Mesothelial cell of epicardium (in vitro differentiated cells): ENCODE measurements at regions not wholly inside any gene's neighbourhood (a gene's known extent, or its start where the extent isn't known, plus 50 kb on each side); places are given as distances from the start of the nearest gene placed in this dataset.
A peak's percentile ranks its signal among the peaks of the same experiment; 100 is the strongest.

Experiments
- DNase-seq, 2 experiments: peaks; one replicate each; pipeline ENCODE4 v3.0.0; 2021; ENCODE audit warnings: low spot score in 2 of 2; ENCODE audit not compliant: unreplicated experiment in 2 of 2
- H3K27ac Mint-ChIP-seq: 2 replicates; pipeline ENCODE4 v1.8.0; 2021; ENCODE audit warnings: mixed read lengths
- H3K27me3 Mint-ChIP-seq: 2 replicates; pipeline ENCODE4 v1.8.0; 2021; ENCODE audit warnings: low read depth, mixed read lengths
- H3K36me3 Mint-ChIP-seq: 2 replicates; pipeline ENCODE4 v1.8.0; 2021; ENCODE audit warnings: mixed read lengths
- H3K4me1 Mint-ChIP-seq: 2 replicates; pipeline ENCODE4 v1.8.0; 2021; ENCODE audit warnings: mixed read lengths
- H3K4me3 Mint-ChIP-seq: 2 replicates; pipeline ENCODE4 v1.8.0; 2021; ENCODE audit warnings: mild to moderate bottlenecking, moderate library complexity, mixed read lengths
- H3K9me3 Mint-ChIP-seq: 2 replicates; pipeline ENCODE4 v1.8.0; 2021; ENCODE audit warnings: mixed read lengths
- TF ChIP-seq, protein P1 (sequence below): fragments of 200-600 bp; sonication (generic); IDR thresholded peaks from one replicate; pipeline ENCODE4 v1.5.0; 2021; ENCODE audit warnings: antibody characterized with exemption; ENCODE audit not compliant: unreplicated experiment

DNA sequence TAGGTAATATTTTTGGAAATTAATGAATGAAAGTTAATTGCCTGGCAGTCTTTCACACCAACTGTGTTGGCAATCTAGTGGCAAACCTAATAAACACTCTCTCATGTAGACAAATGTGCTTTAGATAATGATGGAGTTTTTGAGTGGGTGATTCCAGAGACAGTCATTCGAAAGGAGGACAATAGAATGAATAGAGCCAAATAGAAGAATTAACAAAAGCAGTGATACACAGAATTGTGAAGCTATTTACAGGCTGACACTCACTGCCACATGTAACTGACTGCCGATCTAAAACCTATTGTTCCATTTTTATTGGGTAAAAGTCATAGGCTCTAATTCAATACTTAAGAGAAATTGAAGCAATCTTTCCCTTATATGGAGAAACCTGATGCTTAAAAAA, 338.5 kb downstream of the PCDH7 start:
- H3K4me3 Mint-ChIP-seq, result no peak overlapping the region
- peaks cover 3% of the 10 kb centered on the region for H3K36me3 Mint-ChIP-seq
- peaks cover 6% of the 10 kb centered on the region for H3K4me1 Mint-ChIP-seq
- no peaks in the 10 kb centered on the region for H3K27me3 Mint-ChIP-seq
- DNase-seq, result no peak
- TF ChIP-seq, protein P1, sequence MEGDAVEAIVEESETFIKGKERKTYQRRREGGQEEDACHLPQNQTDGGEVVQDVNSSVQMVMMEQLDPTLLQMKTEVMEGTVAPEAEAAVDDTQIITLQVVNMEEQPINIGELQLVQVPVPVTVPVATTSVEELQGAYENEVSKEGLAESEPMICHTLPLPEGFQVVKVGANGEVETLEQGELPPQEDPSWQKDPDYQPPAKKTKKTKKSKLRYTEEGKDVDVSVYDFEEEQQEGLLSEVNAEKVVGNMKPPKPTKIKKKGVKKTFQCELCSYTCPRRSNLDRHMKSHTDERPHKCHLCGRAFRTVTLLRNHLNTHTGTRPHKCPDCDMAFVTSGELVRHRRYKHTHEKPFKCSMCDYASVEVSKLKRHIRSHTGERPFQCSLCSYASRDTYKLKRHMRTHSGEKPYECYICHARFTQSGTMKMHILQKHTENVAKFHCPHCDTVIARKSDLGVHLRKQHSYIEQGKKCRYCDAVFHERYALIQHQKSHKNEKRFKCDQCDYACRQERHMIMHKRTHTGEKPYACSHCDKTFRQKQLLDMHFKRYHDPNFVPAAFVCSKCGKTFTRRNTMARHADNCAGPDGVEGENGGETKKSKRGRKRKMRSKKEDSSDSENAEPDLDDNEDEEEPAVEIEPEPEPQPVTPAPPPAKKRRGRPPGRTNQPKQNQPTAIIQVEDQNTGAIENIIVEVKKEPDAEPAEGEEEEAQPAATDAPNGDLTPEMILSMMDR, result no peak
- H3K27ac Mint-ChIP-seq, result no peak overlapping the region
- H3K9me3 Mint-ChIP-seq, result no peaks in the 10 kb centered on the region

DNA sequence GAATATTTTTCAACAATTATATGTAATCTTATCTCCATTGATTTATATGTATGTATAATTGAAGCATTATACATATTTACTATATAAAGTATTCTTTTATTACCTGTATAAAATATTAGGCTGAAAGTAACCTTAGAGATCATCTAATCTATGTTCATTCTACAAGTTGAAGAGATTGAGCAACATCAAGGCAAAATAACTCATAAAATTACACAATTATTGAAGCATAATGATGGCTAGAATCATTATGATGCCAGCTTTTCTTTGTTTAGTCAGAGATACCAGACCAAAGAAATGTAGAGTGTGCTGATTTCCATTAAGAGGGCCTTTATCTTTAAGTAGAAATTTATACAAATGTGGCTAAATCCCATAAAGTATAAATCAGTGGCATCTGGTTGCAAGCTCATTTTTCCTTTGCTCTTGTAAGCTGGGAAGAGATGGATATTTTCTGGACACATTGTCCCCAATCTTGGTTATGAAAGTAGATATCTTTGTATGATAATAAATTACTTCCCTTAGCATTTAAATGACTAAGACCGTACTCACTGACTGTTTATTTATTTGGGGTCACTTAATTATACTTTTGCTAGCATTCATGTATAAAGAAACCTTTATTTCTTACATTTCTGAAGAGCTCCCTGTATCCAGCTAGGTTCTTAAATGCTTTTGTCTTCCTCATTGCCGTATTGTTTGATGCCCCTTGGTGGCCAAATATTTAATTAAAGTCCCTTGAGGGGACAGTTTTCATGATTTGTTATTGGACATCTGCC, 339.8 kb downstream of the PCDH7 start:
- H3K36me3 Mint-ChIP-seq, result peaks cover 3% of the 10 kb centered on the region
- no peaks in the 10 kb centered on the region for H3K9me3 Mint-ChIP-seq
- TF ChIP-seq, protein P1, result no peak
- DNase-seq, result no peak
- H3K4me1 Mint-ChIP-seq, result peaks cover 6% of the 10 kb centered on the region
- H3K4me3 Mint-ChIP-seq, result no peak overlapping the region
- H3K27me3 Mint-ChIP-seq, result no peaks in the 10 kb centered on the region
- no peak overlapping the region for H3K27ac Mint-ChIP-seq

DNA sequence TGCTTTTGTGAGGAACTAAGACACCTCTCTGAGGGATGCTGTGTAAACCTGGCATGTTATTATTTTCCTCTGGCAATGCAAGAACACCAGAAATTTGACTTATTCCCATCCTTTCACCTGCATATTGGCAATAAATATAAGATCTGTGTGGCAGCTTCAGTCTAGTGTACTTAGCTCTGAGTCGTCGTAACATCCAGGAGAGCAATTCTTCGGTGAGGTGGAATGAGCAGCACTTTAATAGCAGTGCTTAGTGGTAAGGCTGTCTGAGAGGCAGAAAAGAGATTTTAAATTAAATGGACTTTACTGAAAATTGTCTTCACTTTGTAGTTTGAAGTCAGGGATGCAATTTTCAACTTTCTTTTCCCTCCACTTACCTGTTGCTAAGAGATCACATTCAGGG, 344.9 kb downstream of the PCDH7 start:
- H3K27me3 Mint-ChIP-seq, result no peaks in the 10 kb centered on the region
- H3K4me1 Mint-ChIP-seq, result peaks cover 41% of the 10 kb centered on the region
- peaks cover 2% of the 10 kb centered on the region for H3K36me3 Mint-ChIP-seq
- TF ChIP-seq, protein P1, result no peak
- no peak overlapping the region for H3K27ac Mint-ChIP-seq
- no peak overlapping the region for H3K4me3 Mint-ChIP-seq
- no peaks in the 10 kb centered on the region for H3K9me3 Mint-ChIP-seq
- no peak for DNase-seq

DNA sequence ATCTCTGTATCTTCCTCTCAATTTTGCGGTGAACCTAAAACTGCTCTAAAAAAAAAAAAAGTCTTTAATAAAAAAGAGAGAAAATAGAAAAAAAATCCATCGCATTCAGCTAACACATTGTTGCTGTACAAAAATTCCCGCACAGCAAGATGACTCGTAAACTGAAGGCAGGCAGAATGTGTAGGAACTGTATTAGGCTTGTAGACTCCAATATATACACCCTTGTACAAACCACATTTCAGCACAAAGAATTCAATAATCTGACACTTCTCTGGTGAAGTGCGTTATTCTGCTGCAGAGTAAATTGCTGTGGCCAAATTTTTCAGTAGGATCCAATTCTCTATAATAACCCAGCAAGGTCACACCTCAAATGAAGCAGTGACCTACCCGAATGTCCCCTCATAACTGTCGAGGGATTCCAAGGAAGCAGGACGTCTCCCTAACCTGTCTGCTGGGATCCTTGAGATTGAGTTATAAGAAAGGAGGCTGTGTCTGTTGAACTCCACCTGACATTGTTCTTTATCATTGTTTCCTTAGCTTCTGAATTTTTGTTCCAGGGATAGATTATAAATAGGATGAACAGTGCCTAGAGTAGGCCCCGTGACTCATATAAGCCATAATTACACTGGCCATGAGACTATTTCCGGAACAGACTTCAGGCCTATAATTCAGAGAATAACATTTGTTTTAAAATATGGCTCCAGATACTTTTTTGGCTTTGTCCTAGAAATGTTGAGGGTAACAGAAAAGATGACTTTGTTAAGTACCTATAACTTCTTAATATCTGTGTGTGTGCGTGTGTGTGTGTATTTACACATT, 348.3 kb downstream of the PCDH7 start:
- TF ChIP-seq, protein P1, result no peak
- H3K9me3 Mint-ChIP-seq, result no peaks in the 10 kb centered on the region
- no peak overlapping the region for H3K4me3 Mint-ChIP-seq
- no peaks in the 10 kb centered on the region for H3K27me3 Mint-ChIP-seq
- no peak for DNase-seq
- peaks cover 57% of the 10 kb centered on the region for H3K4me1 Mint-ChIP-seq
- no peaks in the 10 kb centered on the region for H3K36me3 Mint-ChIP-seq
- peak overlapping the region; percentile 86 for H3K27ac Mint-ChIP-seq

DNA sequence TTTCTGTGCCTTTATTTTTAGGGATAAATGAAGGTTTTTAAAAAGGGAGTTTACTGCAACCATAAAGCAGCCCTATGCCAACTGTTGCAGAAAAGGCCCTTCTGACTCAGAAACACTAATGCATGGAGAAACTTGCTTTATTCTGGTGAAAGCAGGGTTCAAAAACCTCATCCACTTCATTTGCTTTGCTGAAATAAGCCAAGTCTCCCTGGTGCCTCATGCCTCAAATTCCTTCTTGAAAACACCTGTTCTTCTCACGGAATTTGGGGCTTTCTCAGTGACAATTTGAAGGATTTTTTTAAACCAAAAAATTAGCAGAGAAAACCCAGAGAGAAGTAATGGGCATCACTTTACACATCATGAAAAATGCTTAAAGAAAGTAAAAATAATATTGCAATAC, 349.0 kb downstream of the PCDH7 start:
- peaks cover 5% of the 10 kb centered on the region for H3K36me3 Mint-ChIP-seq
- TF ChIP-seq, protein P1, result no peak
- peaks cover 57% of the 10 kb centered on the region for H3K4me1 Mint-ChIP-seq
- peaks cover 6% of the 10 kb centered on the region for H3K9me3 Mint-ChIP-seq
- no peak overlapping the region for H3K4me3 Mint-ChIP-seq
- H3K27me3 Mint-ChIP-seq, result no peaks in the 10 kb centered on the region
- H3K27ac Mint-ChIP-seq, result peak overlapping the region; percentile 86
- no peak for DNase-seq
